Right lobe of liver (tissue), 6 donors: ENCODE measurements at regions not wholly inside any gene's neighbourhood (a gene's known extent, or its start where the extent isn't known, plus 50 kb on each side); places are given as distances from the start of the nearest gene placed in this dataset.

Source experiments
- ATAC-seq, 4 donors: fragments of 200-7000 bp; cut with Tn5 transposase; one replicate each; pipeline ENCODE4 v1.9.1; 2020; ENCODE audit warnings: mild to moderate bottlenecking in 4 of 4, moderate library complexity in 4 of 4
- DNase-seq, 3 donors: peaks; one replicate each; pipeline ENCODE4 v3.0.0-alpha.2; 2020
- H3K27ac ChIP-seq, 3 donors: fragments of 200-600 bp; one replicate each; pipeline ENCODE4 v1.8.0; 2022
- H3K27me3 ChIP-seq, 2 donors: fragments of 200-600 bp; one replicate each; pipeline ENCODE4 v1.8.0; 2022
- H3K36me3 ChIP-seq, 4 donors: fragments of 200-600 bp; sonication (generic) in 1 of 4; one replicate each; pipeline versions ENCODE4 v1.5.1 to v1.8.0; 2017 to 2022; ENCODE audit warnings: control low read depth in 1 of 4
- H3K4me1 ChIP-seq, 4 donors: fragments of 200-600 bp; sonication (generic) in 1 of 4; one replicate each; pipeline versions ENCODE4 v1.5.1 to v1.8.0; 2017 to 2022; ENCODE audit warnings: control low read depth in 1 of 4
- H3K4me3 ChIP-seq, 3 donors: fragments of 200-600 bp; one replicate each; pipeline ENCODE4 v1.8.0; 2022
- H3K9me3 ChIP-seq, 4 donors: fragments of 200-600 bp; sonication (generic) in 1 of 4; one replicate each; pipeline versions ENCODE4 v1.5.1 to v1.8.0; 2017 to 2022; ENCODE audit warnings: control low read depth in 1 of 4
- CTCF ChIP-seq, 4 donors: fragments of 200-600 bp in 3 of 4; fragments of 450-650 bp in 1 of 4; IDR thresholded peaks; one replicate each; pipeline versions ENCODE4 v1.5.1 to v1.8.0; 2016 to 2022; ENCODE audit warnings: antibody characterized with exemption in 4 of 4, mild to moderate bottlenecking in 2 of 4
- POLR2A ChIP-seq: fragments of 450-650 bp; IDR thresholded peaks from one replicate; pipeline ENCODE4 v1.6.1; 2017; ENCODE audit warnings: antibody characterized with exemption, mild to moderate bottlenecking
- WGBS: methylation state at CpG from one replicate; pipeline ENCODE4 v1.1.6; 2018; ENCODE audit warnings: low coverage, low lambda C conversion rate; ENCODE audit not compliant: insufficient coverage; ENCODE audit errors: missing lambda C conversion rate; 5-methylcytosine and 5-hydroxymethylcytosine counted together
- intact Hi-C, 2 donors: fragments of 100-400 bp; cut with DNase I; formaldehyde crosslinking; loops; one replicate each; pipeline versions ENCODE4 v1.11.2 to v1.14.1; 2022
- donor health status: DM: no; HTN: yes; CAD: no.
- donor health status: DM: no; HTN: no; CAD: no.
- donor health status: DM: no; HTN: no; CAD: no.
- donor health status: DM: no; HTN: yes; CAD: no.
- donor health status: DM: no; HTN: yes; CAD: no.

- H3K4me3 ChIP-seq = no peak overlapping the region
- H3K36me3 ChIP-seq = no peaks in the 10 kb centered on the region
- H3K9me3 ChIP-seq = no peaks in the 10 kb centered on the region
- peaks cover 0 to under 1% (median 0%) of the 10 kb centered on the region in 4 donors for H3K4me1 ChIP-seq
- no peak for ATAC-seq
- WGBS = 92% methylated on average over 4 of the region's 5 CpGs
- H3K27me3 ChIP-seq = no peaks in the 10 kb centered on the region
- no peak overlapping the region for H3K27ac ChIP-seq
- DNase-seq = no peak
- no peak for TF ChIP-seq POLR2A
- no peak for TF ChIP-seq CTCF (IDR thresholded peaks at IDR 0.05)
- intact Hi-C loops = no loop called here
Measured at GRCh38 chr21:38924954-38925353, 119.2 kb downstream of the ETS2 start.

- Histone ChIP-seq H3K36me3 (no peaks in the 10 kb centered on the region), H3K4me3 (no peak overlapping the region), H3K4me1 (peaks cover 0 to 11% (median 5%) of the 10 kb centered on the region in 4 donors), H3K27ac (no peak overlapping the region), H3K27me3 (no peaks in the 10 kb centered on the region), H3K9me3 (no peaks in the 10 kb centered on the region)
- TF ChIP-seq CTCF (IDR thresholded peaks at IDR 0.05) = no peak
- TF ChIP-seq POLR2A = no peak
- ATAC-seq = peak in 1 of 4 donors; percentile 8
- no peak for DNase-seq
- WGBS = 65% methylated on average over 4 of the region's 4 CpGs
- intact Hi-C loops = no loop called here
Measured at GRCh38 chr21:38923429-38923828, 117.7 kb downstream of the ETS2 start.

GRCh38 chr21:38922474-38923235 lies 116.9 kb downstream of the ETS2 start:
- DNase-seq = no peak
- intact Hi-C loops = no loop called here
- 90% methylated on average over 6 of the region's 6 CpGs for WGBS
- no peaks in the 10 kb centered on the region for H3K9me3 ChIP-seq
- H3K4me3 ChIP-seq = no peak overlapping the region
- no peak for ATAC-seq
- no peak overlapping the region for H3K27ac ChIP-seq
- H3K27me3 ChIP-seq = no peaks in the 10 kb centered on the region
- TF ChIP-seq CTCF (IDR thresholded peaks at IDR 0.05) (no peak), POLR2A (no peak)
- peaks cover 0 to 17% (median 8%) of the 10 kb centered on the region in 4 donors for H3K4me1 ChIP-seq
- no peaks in the 10 kb centered on the region for H3K36me3 ChIP-seq

DNA sequence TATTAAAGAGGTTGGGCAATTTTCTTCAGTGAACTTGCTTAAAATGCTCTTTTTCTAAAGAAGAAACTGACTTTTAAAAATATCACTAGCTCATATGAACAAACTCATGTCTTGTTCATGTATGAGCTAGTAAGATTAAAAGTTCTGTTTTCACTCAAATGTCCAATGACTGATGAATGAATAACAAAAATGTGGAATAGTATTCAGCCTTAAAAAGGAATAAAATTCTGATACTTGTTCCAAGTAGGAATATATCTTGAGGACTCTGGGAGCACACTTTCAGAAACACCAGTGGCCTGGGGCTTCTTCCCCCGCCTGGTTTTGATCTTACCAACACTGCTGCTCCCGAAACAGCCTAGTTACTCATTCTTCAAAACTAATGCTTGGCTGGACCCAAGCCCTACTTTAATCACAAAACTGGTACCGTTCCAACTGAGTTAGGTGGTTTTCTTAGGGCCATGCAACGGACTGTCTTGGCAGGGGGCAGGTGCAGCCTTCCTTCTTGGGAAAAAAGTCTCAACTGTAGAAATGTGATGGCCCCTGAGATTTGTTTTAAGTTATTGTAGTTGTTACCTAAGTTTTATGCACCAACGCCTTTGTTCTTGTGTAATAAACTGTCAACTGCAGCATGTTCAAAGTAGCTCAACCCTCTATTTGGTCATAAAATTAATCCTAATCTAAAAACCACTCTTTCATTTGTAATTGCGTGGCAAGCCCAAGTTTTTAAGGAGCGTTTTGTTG lies 116.0 kb downstream of the ETS2 start:
- no peaks in the 10 kb centered on the region for H3K36me3 ChIP-seq
- H3K27me3 ChIP-seq = no peaks in the 10 kb centered on the region
- TF ChIP-seq POLR2A (no peak), CTCF (IDR thresholded peaks at IDR 0.05) (no peak)
- H3K4me3 ChIP-seq = no peak overlapping the region
- intact Hi-C loops = no loop called here
- no peaks in the 10 kb centered on the region for H3K9me3 ChIP-seq
- no peak overlapping the region for H3K27ac ChIP-seq
- 76% methylated on average over 6 of the region's 7 CpGs for WGBS
- H3K4me1 ChIP-seq = peaks cover 0 to 24% (median 8%) of the 10 kb centered on the region in 4 donors
- DNase-seq (no peak), ATAC-seq (no peak)
